ENCODE measurements at regions not wholly inside any gene's neighbourhood (a gene's known extent, or its start where the extent isn't known, plus 50 kb on each side); places are given as distances from the start of the nearest gene placed in this dataset.
"Not testable (repeated sequence)": the region's sequence is repeated elsewhere in the genome, so short reads cannot be mapped to it uniquely, and the experiment has no call there.

DNA sequence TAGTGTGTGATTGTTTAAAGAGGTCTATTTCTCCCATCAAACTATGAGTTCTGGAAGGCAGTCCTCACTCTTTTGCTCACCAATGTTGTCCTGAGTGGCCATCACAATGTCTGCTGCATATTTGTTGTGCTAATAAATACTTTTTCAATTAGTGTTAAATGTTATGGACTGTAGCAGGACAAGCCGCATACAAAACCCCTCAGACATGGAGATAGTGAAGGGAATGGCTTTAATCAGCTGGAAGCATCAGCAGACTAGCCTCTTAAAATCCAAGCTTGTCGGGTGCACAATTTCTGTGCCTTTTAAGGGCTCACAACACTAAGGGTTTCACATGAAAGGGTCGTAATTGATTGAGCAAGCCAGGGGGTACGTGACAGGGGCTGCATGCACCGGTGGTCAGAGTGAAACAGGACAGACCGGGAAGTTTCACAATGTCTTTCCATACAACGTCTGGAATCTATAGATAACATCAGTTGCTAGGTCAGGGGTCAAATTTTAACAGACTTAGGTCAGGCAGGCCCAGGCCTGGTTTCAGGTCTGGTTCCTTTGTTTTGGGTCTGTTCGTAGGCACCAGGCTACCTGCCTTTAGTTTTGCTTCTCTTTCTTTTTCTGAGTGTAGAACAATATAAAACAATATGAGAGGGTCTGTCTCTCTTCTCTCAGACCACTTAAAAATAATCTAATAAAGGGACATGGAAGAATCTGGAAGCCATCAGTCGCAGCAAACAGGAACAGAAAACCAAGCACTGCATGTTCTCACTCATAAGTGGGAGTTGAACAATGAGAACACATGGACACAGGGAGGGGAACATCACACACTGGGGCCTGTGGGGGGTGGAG lies 327.6 kb upstream of the HTR1E start:
- no peak for DNase-seq (ENCODE audit: low read depth in 2 of 2)

DNA sequence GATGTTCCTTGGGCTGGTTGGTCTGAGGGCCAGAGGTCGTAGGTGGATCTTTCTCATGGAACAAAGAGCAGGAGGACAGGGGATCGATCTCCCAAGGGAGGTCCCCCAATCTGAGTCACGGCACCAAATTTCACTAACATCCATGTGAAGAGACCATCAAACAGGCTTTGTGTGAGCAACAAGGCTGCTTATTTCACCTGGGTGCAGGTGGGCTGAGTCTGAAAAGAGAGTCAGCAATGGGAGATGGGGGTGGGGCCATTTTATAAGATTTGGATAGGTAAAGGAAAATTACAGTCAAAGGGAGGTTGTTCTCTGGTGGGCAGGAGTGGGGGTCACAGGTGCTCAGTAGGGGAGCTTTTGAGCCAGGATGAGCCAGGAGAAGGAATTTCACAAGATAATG lies 334.0 kb upstream of the HTR1E start:
- DNase-seq (ENCODE audit: low read depth in 2 of 2) = not testable (repeated sequence)

DNA sequence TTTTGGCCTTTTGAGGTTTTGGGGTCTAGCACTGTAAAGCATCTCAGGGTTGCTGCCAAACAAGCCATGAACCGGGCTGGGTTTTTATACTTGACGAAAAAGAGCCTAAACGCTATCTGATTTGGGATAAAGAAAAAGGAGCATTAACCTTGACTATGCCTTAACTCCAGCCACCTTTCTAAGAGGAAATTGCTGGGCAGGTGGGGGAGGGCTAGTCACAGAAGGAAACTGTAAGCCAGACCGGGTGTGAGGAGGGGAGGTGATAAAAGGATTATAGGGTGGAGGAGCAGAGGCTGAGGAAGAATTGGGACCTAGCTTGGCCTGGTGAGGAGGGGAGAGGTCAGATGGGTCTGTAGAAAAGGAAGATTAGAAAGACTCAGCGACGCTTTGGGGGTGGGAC lies 335.2 kb upstream of the HTR1E start:
- DNase-seq (ENCODE audit: low read depth in 2 of 2) = not testable (repeated sequence)

DNA sequence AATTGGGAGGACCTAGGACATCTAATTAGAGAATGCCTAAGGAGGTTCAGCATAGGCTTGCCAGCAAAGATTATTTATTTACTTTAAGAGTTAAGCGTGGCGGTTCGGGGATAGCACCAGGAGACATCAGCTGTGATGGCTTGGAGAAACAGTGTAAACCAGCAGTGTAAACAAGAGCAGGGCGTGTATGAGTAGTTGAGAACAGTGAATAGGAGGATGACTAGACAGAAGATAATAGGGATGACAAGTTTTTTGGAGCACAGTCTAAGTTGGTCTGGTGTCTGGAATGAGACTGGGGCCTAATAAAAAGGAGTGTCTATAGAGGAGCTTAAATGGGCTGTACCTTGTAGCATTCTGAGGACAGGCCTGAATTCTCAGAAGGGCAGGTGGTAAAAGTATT lies 338.4 kb upstream of the HTR1E start:
- not testable (repeated sequence) for DNase-seq (ENCODE audit: low read depth in 2 of 2)

DNA sequence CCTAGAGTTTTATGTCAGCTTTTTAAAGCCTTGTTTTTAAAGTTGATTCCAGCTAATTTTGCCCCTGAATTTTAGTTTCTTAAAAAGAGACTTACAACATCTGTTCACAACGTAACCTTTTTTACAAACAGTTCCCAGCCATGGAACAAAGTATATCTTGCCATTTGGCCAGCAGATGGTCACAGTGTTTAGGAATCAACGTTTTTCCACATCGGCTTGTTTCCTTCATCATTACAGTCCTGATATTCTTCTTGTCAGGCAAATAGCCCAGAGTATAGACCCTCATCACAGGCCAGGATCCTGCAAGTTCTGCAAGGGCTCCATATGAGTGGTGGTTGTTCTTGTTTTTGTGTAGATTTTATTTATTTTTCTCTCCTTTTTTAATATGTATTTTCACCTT lies 341.7 kb upstream of the HTR1E start:
- no peak for DNase-seq (ENCODE audit: low read depth in 2 of 2)

DNA sequence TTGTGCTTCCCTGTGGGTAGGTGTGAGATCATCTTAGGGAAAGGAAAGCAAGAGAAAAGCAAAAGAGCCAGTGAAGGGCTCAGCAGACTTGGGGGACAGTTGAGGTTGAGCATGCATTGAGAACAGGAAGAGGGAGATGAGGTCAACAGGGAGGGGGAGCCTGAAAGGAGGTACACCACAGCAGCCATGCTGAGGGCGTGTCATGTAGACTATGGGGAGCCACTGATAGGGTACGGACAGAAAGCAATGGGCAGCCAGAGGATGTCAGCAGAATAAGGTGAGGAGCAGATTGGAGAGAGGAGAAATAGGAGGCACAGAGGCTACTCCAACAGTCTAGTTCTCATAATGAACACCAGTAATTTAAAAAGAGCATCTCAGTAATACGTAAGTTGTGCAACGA lies 351.1 kb upstream of the HTR1E start:
- no peak for DNase-seq (ENCODE audit: low read depth in 2 of 2)

DNA sequence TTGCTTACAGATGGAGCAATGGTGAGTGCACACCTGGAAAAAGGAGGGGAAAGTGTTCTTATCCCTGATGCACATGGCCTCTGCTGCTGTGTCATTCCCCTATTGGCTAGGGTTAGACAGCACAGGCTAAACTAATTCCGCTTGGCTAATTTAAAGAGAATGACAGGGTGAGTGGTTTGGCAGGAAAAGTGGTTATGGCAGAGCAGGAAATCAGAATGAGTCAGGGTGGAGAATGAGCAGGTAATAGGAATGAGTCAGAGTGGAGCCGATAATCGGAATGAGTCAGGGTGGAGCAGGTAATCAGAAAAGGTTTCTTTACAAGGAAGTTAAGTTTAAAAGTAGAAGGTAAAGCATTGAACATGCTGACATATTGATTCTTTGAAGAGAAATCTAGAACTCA lies 355.5 kb upstream of the HTR1E start:
- DNase-seq (ENCODE audit: low read depth in 2 of 2) = no peak

DNA sequence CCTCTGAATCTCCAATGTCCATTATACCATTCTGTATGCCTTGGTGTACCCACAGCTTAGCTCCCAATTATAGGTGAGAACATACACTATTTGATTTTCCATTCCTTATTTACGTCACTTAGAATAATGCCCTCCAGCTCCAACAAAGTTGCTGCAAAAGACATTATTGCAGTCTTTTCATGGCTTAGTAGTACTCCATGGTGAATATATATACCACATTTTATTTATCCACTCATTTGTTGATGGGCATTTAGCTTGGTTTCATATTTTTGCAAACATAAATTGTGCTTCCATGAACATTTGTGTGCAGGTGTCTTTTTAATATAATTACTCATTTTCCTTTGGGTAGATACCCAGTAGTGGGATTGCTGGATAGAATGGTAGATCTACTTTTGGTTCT lies 374.1 kb upstream of the HTR1E start:
- DNase-seq (ENCODE audit: low read depth in 2 of 2) = no peak

DNA sequence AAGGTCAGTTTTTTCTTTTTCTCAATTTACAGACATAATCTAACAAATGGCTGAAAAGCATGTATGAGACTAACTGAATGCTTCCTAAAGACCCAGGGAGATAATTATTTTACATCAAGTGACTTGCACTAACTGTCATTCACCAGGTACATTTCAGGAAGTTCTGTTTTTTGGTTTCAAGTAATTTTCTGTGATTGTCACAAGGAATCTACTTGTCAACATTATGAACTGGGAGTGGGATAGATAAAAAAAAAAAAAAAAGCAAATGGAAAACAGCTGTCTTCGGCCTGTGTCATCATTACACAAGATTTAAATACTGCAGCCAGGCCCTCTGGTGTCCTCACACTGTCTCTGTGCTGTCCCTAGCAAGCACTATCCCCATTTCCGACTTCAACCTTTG lies 379.0 kb upstream of the HTR1E start:
- DNase-seq (ENCODE audit: low read depth in 2 of 2) = no peak

DNA sequence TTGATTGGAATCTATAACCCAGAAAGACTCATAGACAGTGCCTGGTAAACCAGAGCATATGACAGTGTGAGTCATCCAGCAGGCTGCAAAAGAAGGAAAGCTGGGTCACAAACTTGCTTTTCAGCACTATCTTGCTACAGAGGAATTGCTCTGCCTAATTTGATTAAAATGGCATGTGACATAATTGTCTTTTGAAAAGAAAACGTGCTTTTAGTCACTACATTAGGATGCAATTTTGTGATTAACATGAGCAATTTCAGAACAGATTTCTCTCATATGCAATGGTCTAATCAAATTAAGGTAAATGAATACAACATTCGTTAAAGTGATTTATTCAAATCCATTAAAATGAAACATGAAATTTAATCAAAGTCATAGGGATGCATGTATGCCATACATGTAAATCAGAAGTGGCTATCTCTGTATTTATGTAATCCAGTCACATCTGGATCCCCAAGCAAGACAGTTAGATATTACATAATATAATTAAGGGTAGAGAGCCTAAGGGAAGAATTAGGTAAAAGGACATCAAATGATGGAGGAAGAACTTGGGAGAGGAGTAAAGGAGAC lies 400.0 kb upstream of the HTR1E start:
- no peak for DNase-seq (ENCODE audit: low read depth in 2 of 2)

DNA sequence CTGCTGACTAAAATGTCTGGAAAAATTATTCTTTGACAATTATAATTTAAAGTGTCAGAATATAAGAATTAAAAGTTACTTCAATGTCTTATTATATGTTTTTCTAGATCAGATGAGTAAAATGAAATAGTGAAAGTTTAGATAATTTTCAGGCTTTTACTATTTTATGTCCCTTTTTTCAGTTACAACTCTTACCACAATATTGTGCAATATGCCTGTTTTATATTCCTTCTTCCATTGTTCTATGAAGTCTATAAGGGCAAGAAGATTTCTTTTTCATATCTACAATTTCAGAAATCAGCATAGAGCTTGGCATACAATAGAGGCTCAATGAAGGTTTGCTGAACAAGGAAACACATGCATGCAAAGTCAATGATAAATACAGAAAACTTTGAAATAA lies 401.2 kb upstream of the HTR1E start:
- no peak for DNase-seq (ENCODE audit: low read depth in 2 of 2)

DNA sequence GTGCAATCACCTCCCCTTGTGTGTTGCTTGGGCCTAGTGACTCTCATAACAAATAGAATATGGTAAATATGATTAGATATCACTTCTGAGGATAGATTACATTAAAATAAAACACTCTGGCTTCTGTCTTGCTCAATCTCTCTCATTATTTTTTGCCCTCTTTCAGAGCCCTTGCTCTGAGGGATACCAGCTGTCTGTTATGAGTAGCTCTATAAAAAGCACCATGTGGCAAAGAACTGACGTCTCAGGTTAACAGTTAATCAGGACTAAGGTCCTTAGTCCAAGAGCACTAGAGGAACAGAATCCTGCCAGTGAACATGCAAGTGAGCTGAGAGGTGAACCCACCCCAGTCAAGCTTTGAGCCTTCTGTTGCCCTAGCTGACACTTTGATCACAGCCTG lies 402.2 kb upstream of the HTR1E start:
- DNase-seq (ENCODE audit: low read depth in 2 of 2) = no peak

DNA sequence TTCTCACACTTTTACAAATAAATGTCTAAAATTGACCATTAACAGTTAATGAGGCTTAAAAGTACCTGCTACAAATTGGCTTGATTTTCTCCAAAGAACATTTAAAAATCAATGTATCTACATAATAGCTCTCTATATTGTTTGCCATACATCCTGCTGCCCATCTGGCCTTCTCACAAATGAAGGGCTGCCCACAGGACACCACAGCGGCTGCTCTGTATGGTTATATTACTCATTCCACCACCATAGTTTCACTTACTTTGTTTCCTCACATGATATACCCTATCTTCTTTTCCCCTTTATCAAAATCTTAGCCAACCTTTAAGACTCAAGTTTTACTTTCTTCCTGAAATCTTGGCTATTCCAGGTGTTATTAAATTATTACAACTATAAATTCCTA lies 407.7 kb upstream of the HTR1E start:
- no peak for DNase-seq (ENCODE audit: low read depth in 2 of 2)

DNA sequence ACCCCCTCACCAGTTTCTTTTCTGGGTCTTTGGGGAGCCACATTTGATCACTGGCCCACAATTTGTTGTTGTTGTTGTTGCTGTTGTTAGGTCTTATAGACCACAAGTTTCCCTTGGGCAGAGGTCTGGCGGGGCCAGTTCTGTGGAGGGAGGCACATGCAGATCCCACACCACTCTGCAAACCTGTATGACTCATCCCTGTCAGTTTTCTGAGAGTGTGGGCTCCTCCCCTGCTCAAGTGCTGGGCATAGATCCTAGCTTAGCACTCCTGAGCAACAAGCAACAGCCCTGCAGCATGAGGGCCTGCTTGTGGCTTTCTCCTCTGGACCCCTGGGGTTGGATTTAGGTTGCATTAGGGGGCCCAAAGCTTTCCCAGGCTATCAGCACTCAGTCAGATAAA lies 411.1 kb upstream of the HTR1E start:
- no peak for DNase-seq (ENCODE audit: low read depth in 2 of 2)

DNA sequence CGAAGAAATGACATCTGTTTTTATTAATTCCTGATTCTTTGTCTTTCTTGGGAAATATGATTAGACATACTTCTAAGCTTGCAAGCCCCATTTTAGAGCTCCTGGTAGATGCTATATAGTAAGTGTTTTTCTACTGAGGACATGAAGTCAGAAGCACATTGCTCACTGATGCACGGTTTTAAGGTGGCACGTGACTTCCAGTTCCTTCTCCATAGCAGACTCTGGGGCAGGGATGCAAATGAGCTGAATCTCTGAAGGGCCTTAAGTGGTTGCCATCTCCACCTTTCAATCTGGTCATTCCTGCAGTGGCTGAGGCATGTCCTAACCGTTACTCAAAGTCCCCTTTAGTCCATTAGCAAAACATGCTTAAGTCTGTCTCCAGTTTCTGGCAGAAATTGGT lies 421.2 kb upstream of the HTR1E start:
- no peak for DNase-seq (ENCODE audit: low read depth in 2 of 2)

DNA sequence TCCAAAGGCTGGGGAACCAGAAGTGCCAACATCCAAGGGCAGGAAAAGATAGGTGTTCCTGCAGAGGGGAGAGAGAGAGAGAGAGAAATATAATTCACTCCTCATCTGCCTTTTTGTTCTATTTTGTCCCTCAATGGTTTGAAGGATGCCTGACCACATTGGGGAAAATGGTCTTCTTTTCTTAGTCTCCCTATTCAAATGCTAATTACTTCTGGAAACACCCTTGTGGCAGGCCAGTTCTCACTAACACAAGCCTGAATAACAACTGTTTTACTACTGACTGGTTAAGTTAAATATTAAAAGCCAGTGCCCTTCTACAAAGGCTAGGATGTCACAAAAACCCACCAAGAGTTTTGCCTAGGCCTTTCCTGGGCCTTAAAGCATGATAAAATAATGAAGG lies 425.4 kb upstream of the HTR1E start:
- no peak for DNase-seq (ENCODE audit: low read depth in 2 of 2)

DNA sequence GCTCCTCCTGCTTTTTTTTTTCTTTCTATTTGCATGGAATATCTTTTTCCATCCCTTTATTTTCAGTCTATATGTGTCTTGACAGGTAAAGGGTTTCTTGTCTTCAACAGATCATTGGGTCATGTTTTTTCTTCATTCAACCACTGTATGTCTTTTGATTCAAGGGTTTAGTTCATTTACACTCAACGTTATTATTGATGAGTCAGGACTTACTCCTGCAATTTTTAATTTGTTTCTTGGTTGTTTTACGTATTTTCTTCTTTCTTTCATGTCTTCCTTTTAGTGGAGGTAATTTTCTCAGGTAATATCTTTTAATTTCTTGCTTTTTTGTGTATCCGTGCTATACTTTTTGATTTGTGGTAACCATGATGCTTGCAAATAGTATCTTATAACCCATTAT lies 429.1 kb upstream of the HTR1E start:
- no peak for DNase-seq (ENCODE audit: low read depth in 2 of 2)

DNA sequence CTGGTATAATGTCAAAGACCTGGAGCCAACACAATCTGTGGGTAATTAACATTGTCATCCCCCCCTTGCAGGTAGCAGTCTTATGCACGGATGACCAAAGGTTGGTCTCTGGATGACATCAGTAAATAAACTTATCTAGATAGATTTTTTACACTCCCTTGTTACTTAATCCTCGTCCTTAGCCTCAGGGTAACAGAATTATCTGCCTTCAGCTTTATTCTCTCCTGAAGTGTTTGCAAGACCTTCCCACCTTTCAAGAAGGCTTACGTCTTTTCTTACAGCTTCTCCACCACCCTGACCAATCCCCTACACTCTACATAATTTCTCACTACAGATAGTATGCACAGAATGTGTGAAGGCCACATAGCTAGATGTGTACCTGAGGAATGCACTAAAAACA lies 434.8 kb upstream of the HTR1E start:
- no peak for DNase-seq (ENCODE audit: low read depth in 2 of 2)

DNA sequence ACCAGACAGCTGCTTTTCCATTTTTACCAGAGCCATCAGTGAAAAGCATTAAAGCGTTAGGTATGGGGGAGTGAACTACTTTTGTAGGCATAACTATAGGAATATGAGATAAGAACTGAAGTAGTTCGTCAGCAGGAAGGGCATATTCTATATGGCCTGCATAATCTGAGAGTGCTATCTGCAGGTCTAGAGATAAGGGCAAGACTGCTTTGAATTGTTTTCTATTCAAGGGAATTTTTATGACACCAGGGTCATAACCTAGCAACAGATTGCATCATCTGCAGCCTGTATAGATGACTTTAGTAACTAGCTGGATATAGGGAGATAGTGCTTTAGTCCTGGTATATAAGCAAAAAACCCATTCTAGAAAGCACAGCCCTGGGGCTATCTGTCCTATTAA lies 437.3 kb upstream of the HTR1E start:
- no peak for DNase-seq (ENCODE audit: low read depth in 2 of 2)

DNA sequence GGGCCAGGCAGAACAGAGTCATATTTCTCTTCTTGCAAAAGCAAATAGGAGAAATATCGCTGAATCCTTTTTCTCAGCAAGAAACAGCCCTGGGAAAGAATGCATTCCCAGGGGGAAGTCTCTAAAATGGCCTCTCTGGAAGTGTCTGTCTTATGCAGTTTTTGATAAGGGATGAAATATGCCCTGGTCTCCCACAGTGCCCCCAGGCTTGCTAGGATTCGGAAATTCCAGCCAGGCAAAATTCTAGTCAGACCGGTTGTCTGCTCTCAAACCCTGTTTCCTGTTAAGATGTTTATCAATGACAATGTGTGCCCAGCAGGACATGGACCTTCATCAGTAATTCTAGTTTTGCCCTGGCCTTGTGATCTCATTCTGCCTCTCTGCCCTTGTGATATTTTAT lies 448.3 kb upstream of the HTR1E start:
- not testable (repeated sequence) for DNase-seq (ENCODE audit: low read depth in 2 of 2)

DNA sequence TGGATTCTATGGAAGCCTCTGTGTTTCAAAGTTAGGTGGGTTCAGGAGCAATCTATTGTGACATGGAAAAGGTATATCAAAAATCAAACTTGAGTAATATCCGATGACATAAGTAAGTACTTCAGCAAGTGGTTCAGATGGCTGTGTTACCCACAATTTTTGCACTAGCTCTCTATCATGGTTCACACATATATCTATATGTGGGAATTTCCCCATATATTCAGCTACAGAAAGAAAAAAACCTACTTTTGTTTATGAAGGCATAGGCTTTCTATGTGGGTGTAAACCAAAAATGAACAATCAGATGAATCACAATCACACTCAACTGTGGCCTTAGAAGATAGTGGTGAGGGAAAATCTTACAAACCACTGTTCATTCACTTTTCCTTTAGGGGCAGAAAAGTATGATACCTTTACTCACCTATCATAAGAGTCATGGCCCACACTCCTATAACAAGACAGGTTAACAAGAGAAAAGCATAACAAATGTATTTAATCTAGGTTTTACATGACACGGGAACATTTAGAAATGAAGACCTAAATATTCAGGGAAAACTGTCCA lies 449.6 kb upstream of the HTR1E start:
- no peak for DNase-seq (ENCODE audit: low read depth in 2 of 2)

DNA sequence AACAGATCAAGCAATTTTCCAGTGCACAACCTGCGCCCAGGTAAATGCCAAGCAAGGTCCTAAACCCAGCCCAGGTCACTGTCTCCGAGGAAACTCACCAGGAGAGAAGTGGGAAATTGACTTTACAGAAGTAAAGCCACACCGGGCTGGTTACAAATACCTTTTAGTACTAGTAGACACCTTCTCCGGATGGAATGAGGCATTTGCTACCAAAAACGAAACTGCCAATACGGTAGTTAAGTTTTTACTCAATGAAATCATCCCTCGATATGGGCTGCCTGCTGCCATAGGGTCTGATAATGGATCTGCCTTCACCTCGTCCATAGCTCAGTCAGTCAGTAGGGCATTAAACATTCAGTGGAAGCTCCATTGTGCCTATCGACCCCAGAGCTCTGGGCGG lies 459.0 kb upstream of the HTR1E start:
- not testable (repeated sequence) for DNase-seq (ENCODE audit: low read depth in 2 of 2)

DNA sequence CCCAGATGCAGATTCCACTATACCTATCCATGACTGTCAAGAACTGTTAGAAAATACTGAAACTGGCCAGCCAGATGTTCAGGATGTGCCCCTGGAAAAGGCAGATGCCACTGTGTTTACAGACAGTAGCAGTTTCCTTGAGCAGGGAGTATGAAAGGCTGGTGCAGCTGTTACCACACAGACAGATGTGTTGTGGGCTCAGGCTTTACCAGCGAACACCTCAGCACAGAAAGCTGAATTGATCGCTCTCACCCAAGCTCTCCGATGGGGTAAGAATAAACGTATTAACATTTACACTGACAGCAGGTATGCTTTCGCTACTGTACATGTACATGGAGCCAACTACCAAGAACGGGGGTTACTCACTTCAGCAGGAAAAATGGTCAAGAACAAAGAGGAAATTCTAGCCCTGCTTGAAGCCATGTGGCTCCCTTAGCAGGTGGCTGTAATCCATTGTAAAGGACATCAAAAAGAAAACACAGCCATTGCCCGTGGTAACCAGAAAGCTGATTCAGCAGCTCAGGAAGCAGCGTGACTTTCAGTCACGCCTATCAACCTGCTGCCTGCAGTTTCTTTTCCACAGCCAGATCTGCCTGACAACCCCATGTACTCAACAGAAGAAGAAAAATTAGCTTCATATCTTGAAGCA lies 459.7 kb upstream of the HTR1E start:
- DNase-seq (ENCODE audit: low read depth in 2 of 2) = no peak
